ENCODE measurements at regions not wholly inside any gene's neighbourhood (a gene's known extent, or its start where the extent isn't known, plus 50 kb on each side); places are given as distances from the start of the nearest gene placed in this dataset.

- TF ChIP-seq RAD21 (conservative IDR thresholded peaks at IDR 0.05), result no peak
- TF ChIP-seq, protein P1, sequence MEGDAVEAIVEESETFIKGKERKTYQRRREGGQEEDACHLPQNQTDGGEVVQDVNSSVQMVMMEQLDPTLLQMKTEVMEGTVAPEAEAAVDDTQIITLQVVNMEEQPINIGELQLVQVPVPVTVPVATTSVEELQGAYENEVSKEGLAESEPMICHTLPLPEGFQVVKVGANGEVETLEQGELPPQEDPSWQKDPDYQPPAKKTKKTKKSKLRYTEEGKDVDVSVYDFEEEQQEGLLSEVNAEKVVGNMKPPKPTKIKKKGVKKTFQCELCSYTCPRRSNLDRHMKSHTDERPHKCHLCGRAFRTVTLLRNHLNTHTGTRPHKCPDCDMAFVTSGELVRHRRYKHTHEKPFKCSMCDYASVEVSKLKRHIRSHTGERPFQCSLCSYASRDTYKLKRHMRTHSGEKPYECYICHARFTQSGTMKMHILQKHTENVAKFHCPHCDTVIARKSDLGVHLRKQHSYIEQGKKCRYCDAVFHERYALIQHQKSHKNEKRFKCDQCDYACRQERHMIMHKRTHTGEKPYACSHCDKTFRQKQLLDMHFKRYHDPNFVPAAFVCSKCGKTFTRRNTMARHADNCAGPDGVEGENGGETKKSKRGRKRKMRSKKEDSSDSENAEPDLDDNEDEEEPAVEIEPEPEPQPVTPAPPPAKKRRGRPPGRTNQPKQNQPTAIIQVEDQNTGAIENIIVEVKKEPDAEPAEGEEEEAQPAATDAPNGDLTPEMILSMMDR (IDR thresholded peaks at IDR 0.05; ENCODE audit: poor library complexity, severe bottlenecking), result no peak
- no peak for TF ChIP-seq SMC3 (conservative IDR thresholded peaks at IDR 0.05; ENCODE audit: poor library complexity)
- TF ChIP-seq EZH2 (IDR thresholded peaks at IDR 0.05; ENCODE audit: borderline replicate concordance, insufficient read depth, low read length, poor library complexity, severe bottlenecking), result no peak
- TF ChIP-seq POLR2AphosphoS5 (IDR thresholded peaks at IDR 0.05), result no peak
- TF ChIP-seq EP300 (conservative IDR thresholded peaks at IDR 0.05; ENCODE audit: poor library complexity, severe bottlenecking), result no peak
- TF ChIP-seq REST (IDR thresholded peaks at IDR 0.05; ENCODE audit: borderline replicate concordance), result no peak
- TF ChIP-seq MXI1 (conservative IDR thresholded peaks at IDR 0.05; ENCODE audit: poor library complexity, severe bottlenecking), result no peak
- TF ChIP-seq TAF1 (IDR thresholded peaks at IDR 0.05; ENCODE audit: low read depth), result no peak
These were observed 518.1 kb downstream of the TRHDE start for GRCh38 chr12:72790273-72790672.

All from neural cell (in vitro differentiated cells).